Stomach (tissue), 4 donors: ENCODE measurements at regions not wholly inside any gene's neighbourhood (a gene's known extent, or its start where the extent isn't known, plus 50 kb on each side); places are given as distances from the start of the nearest gene placed in this dataset.

ENCODE experiments used
- CTCF ChIP-seq, 7 experiments: fragments of 450-650 bp in 4 of 7; fragments of 200-600 bp in 3 of 7; sonication (generic) in 3 of 7; IDR thresholded peaks; one replicate each; pipeline ENCODE4 v1.5.1; 2016 to 2019; ENCODE audit warnings: antibody characterized with exemption in 7 of 7, control low read depth in 2 of 7, mild to moderate bottlenecking in 1 of 7
- POLR2A ChIP-seq, 4 donors: fragments of 450-650 bp; IDR thresholded peaks; one replicate each; pipeline ENCODE4 v1.6.1; 2016; ENCODE audit warnings: antibody characterized with exemption in 4 of 4, control low read depth in 2 of 4, mild to moderate bottlenecking in 1 of 4, moderate library complexity in 1 of 4
- POLR2AphosphoS5 ChIP-seq, 3 donors: sonication (generic); formaldehyde crosslinking; IDR thresholded peaks; one replicate each; pipeline ENCODE4 v1.6.1; 2016; ENCODE audit warnings: antibody characterized with exemption in 3 of 3

GRCh38 chr5:102130890-102131289 is 165.2 kb downstream of the SLCO4C1 start:
- TF ChIP-seq CTCF (IDR thresholded peaks at IDR 0.05) (no peak), POLR2AphosphoS5 (IDR thresholded peaks at IDR 0.05) (no peak), POLR2A (IDR thresholded peaks at IDR 0.05) (no peak)
